GM21447 (cell line): ENCODE measurements at regions not wholly inside any gene's neighbourhood (a gene's known extent, or its start where the extent isn't known, plus 50 kb on each side); places are given as distances from the start of the nearest gene placed in this dataset.

Experiments
- ATAC-seq: cut with Tn5 transposase; IDR thresholded peaks from one replicate; pipeline ENCODE4 v1.9.1; 2021; ENCODE audit not compliant: unreplicated experiment

GRCh38 chr6:147119310-147119709 is 84.9 kb upstream of the STXBP5 start:
- ATAC-seq: no peak

- ATAC-seq: no peak
These were observed 81.4 kb upstream of the STXBP5 start for GRCh38 chr6:147122823-147123222.

- no peak for ATAC-seq
These were observed 77.6 kb upstream of the STXBP5 start for GRCh38 chr6:147126618-147127022.

GRCh38 chr6:147127587-147127986 is 76.6 kb upstream of the STXBP5 start:
- no peak for ATAC-seq

- no peak for ATAC-seq
These were observed 76.2 kb upstream of the STXBP5 start for GRCh38 chr6:147128056-147128455.

- ATAC-seq: no peak
These were observed 72.6 kb upstream of the STXBP5 start for GRCh38 chr6:147131532-147132128.

GRCh38 chr6:147132889-147133288 is 71.3 kb upstream of the STXBP5 start:
- no peak for ATAC-seq

GRCh38 chr6:147133669-147134068 is 70.5 kb upstream of the STXBP5 start:
- no peak for ATAC-seq

GRCh38 chr6:147135211-147135681 is 69.0 kb upstream of the STXBP5 start:
- ATAC-seq: no peak

- ATAC-seq: no peak
These were observed 68.2 kb upstream of the STXBP5 start for GRCh38 chr6:147136057-147136456.

- no peak for ATAC-seq
These were observed 66.2 kb upstream of the STXBP5 start for GRCh38 chr6:147137986-147138385.

- no peak for ATAC-seq
These were observed 65.4 kb upstream of the STXBP5 start for GRCh38 chr6:147138835-147139234.

- ATAC-seq: no peak
These were observed 62.4 kb upstream of the STXBP5 start for GRCh38 chr6:147141711-147142308.

GRCh38 chr6:147142684-147143245 is 61.5 kb upstream of the STXBP5 start:
- ATAC-seq: no peak

GRCh38 chr6:147149092-147149491 is 55.1 kb upstream of the STXBP5 start:
- ATAC-seq: no peak

GRCh38 chr6:147149826-147150225 is 54.4 kb upstream of the STXBP5 start:
- no peak for ATAC-seq

GRCh38 chr6:147150293-147150692 is 53.9 kb upstream of the STXBP5 start:
- ATAC-seq: no peak
